LoVo (cell line): ENCODE measurements at regions not wholly inside any gene's neighbourhood (a gene's known extent, or its start where the extent isn't known, plus 50 kb on each side); places are given as distances from the start of the nearest gene placed in this dataset.
A peak's percentile ranks its signal among the peaks of the same experiment; 100 is the strongest.
"Not testable (repeated sequence)": the region's sequence is repeated elsewhere in the genome, so short reads cannot be mapped to it uniquely, and the experiment has no call there.

Source experiments
- DNase-seq: peaks from one replicate; pipeline ENCODE4 v3.0.0-alpha.2; 2016; ENCODE audit warnings: low spot score

- DNase-seq: no peak
These were observed 340.8 kb upstream of the NDST4 start for GRCh38 chr4:115454228-115454627.

DNA sequence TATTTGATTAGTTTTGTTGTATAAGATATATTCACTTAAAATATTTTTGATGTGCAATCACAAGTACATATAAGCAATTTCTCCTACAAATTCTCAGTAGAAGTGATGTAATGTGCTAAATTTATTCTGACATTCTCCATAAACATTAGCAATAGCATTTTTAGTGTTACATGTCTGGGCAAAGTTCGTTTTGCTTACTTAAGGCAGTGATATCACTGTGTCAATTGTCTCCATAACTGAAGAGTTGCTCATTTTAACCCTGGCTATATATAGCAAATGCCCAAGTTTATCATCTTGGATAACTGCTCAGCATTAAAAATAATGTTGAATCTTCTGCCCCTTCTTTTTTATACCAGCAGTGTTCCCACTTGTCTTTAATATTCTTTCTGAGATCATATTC lies 340.0 kb upstream of the NDST4 start:
- no peak for DNase-seq

DNA sequence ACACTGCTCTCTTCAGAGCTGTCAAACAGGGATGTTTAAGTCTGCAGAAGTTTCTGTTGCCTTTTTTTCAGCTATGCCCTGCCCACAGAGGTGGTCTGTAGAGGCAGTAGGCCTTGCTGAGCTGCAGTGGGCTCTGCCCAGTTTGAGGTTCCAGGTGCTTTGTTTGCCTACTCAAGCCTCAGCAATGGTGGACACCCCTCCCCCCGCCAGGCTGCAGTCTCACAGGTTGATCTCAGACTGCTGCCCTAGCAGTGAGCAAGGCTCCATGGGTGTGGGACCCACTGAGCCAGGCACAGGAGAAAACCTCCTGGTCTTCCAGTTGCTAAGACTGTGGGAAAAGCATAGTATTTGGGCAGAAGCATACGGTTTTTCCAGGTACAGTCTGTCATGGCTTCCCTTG lies 338.8 kb upstream of the NDST4 start:
- DNase-seq: not testable (repeated sequence)

GRCh38 chr4:115437739-115438138 lies 324.3 kb upstream of the NDST4 start:
- DNase-seq: no peak

GRCh38 chr4:115433491-115433890 lies 320.1 kb upstream of the NDST4 start:
- DNase-seq: no peak

GRCh38 chr4:115430024-115430423 lies 316.6 kb upstream of the NDST4 start:
- no peak for DNase-seq

GRCh38 chr4:115428455-115428854 lies 315.0 kb upstream of the NDST4 start:
- no peak for DNase-seq

- DNase-seq: no peak
These were observed 311.4 kb upstream of the NDST4 start for GRCh38 chr4:115424852-115425251.

- DNase-seq: no peak
These were observed 305.4 kb upstream of the NDST4 start for GRCh38 chr4:115418635-115419396.

DNA sequence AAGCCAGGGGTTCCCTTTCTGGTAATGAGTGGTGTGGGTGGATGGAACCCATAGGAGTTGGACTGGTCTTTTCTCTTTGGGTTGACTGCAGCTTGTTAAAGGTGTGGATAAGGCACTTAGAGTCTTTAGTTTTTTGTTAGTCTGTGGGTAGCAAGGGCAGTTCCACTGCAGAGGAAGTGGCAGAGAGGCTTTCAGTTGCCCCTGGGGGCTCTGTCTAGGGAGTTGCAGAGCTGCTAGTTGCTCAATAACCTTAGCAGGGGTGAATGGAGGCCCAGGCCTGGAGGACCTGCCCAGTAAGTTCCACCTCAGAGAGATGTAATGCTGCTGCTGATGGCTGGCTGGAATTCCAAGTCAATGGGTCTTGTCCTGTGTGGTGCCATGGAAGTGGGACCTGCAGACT lies 282.6 kb upstream of the NDST4 start:
- no peak for DNase-seq

DNA sequence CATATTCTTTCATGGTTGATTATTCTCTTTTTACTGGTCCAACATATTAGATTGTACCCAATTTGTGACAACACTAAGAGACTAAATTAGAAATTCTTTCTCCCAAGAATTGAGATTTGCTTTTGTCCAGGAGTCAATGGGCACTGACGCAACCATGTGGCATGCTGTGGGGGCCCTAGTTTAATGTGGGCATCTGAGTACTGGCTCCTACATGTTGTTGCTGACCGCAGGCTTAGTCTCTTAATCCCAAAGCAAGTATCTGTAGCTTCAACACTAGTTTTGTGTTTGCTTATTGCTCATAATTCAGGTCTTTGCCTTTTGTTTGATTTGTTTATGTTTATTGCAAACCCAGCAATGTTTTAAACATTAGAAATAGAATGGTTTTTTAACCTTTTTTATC lies 263.4 kb upstream of the NDST4 start:
- DNase-seq: no peak

DNA sequence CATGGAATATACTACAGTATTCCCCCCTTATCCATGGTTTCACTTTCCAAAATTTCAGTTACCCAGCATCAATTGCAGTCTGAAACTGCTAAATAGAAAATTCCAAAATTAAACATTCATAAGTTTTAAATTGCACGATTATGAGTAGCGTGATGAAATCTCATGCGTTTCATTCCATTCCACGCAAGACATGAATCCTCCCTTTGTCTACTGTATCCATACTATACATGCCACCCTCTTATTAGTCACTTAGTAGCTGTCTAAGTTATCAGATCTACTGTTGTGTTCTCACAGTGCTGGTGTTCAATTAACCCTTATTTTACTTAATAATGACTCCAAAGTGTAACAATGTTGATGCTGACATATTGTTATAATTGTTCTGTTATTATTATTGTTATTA lies 261.2 kb upstream of the NDST4 start:
- DNase-seq: no peak

DNA sequence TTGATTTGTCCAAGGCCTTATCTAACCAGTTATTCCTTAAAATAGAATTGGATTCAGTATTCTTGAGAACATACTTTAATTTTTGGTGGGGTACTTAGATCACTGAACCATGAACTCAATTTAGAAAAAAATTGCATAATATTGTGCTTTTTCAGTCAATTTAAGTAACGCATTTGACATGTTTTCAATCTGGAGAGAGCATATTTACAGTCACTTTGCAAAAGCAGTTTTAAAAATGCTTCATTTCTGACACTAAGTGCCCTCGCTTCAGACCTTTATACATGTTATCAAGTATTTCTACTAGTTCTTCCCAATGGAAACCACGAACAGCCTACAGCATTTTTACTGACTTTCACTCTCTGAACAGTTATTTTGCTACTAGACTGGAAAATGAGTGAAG lies 257.1 kb upstream of the NDST4 start:
- no peak for DNase-seq

GRCh38 chr4:115370012-115370411 lies 256.6 kb upstream of the NDST4 start:
- no peak for DNase-seq

- no peak for DNase-seq
These were observed 253.0 kb upstream of the NDST4 start for GRCh38 chr4:115366390-115366789.

DNA sequence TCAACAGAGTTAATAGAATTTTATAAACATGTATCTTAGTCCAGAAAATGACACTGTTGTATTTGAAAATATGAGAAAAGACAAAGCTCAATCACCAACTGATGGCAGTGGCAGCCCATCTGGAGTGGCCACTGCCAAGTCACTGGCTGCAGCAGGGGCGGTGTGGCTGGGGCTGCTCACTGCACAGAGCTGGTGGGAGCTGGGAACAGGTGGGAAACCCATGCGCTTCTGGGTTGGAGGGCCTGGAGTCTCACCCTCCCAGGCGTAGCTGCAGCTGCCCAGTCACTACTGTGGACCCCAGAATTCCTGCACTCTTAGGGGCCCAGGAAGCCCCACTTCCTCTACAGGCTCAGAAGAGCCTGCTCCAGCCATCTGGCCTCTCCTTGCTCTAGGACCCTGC lies 251.8 kb upstream of the NDST4 start:
- no peak for DNase-seq

DNA sequence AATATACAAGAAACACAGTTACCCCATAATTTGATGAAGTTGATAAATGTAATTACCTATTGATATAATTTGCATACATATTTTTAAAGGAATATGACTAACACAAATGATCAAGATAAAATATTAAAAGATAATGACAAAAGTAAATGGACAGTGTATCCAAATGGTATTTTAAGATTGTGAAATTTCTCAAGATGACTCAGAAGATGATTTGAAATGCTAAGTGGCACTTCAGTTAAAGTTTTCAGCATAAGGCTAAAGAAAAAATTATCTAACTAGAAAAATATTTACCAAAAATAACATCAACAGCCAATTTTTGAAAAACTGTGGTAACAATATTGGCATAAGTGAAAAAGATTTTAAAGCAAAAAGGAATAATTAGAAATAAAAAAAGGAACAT lies 248.4 kb upstream of the NDST4 start:
- no peak for DNase-seq

DNA sequence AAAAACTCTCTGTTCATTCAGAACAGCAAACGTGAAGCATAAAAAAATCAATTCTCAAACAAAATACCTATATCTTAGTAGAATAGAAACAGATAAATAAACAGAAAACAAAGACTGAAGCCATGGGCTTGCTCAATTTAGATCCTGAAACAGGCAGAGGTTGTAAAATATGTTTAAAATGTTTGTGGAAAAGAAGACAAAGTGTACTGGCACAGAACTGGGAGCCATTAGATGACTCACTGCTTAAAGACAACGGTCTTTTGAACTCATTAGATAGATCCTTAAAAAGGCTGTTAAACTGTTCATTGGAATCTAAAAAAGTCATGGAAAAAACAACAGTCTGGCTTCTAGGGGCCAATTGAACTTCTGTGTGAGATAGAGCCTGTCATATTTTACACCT lies 247.0 kb upstream of the NDST4 start:
- peak; percentile 4 for DNase-seq

DNA sequence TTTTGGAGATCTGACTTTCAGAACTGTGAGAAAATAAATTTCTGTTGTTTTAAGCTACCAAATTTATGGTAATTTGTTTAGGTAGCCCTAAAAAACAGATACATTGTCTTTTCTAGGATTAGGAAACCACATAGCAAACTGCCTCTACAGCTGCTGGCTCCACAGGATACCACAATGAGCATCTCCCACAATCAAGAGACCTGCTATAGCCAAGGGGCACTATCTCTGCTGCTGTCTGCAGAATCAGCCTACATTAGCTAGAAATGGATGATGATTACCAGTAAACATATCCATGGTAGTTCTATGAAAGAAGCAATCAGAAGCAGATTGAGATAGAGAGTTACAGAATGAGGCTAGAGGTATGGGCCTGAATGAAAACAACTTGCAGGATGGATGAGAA lies 244.4 kb upstream of the NDST4 start:
- no peak for DNase-seq

GRCh38 chr4:115356176-115356575 lies 242.8 kb upstream of the NDST4 start:
- DNase-seq: no peak

DNA sequence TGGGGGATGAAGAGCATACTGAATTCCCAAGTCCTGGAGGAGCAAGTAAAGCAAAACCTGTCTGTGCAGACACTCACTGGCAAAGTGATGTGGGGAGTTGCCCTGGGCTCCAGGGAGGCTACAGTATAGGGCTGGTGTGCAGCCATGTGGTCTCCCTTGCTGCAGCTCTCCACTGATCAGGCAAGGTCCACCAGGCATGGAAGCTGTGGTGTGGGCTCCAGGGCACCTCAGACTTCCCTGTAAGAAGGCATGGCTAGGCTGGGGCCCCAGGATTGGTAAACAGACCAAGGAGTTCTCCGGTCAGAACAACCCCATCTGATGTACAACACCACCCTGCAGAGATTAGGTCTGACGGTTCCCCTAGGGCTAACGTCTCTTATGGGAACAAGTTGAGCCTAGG lies 241.9 kb upstream of the NDST4 start:
- no peak for DNase-seq

DNA sequence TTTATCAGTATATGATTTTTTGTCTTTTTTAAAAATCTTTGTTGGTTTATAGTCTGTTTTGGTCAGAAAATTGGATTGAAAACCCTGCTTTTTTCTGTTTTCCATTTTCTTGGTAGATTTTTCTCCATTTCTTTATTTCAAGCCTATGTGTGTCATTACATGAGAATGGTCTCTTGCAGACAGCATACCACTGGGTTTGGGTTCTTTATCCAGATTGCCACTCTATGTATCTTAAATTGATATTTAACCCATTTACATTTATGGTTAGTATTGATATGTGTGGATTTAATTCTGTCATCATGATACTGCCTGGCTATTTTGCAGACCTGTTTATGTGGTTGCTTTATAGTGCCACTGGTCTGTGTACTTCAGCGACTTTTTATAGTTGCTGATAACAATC lies 239.9 kb upstream of the NDST4 start:
- DNase-seq: no peak

DNA sequence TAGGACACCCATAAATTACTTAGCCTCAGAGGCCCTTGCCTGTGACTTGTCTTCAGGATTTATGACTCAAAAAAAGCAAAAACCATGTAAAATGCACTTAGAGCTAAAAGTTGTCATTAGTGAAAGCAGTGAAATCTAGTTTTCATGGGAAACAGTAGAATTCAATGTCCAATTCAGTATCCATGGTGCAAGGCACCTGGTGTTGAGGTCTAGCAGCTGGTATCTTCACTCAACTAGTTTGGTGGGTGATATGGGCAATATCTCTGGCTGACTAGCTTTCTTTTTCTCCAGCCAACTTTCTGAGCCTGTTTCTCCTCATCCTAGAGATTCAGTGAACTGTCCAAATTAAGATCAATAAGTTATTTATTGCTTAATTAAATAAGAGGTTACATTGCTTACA lies 229.8 kb upstream of the NDST4 start:
- DNase-seq: no peak

DNA sequence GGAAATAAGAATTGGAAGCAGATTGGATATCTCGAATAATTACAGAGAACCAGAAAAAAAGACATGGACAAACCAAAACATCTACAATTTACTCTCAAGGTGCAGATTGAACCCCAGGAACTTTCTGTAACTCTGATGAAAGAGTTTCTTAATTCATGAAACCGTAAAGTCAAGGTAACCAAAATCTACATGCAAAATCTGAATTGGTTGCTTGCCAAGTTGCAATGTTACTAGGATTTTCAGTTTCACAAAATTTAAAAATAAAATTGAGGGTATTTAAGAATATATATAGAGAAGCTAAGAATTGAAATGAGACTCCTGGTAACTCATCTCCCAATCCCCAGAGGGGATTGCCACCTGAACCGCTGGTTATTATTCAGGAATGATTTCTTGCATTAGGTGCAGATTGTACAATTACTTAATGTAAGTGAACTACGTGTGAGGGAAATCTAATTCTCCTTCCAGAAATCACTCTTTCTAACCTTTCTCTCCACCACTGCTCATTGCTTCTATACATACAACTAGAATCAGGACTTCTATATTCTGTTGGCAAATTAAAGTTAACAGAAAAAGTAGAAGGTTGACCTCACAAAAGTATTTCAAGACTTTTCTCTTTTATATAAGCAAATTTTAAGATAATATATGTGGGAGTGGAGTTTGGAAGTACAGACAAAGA lies 221.5 kb upstream of the NDST4 start:
- no peak for DNase-seq
